Ovary (tissue), 7 donors: ENCODE measurements at regions not wholly inside any gene's neighbourhood (a gene's known extent, or its start where the extent isn't known, plus 50 kb on each side); places are given as distances from the start of the nearest gene placed in this dataset.

Experiments
- DNase-seq, 5 donors: peaks; one replicate each; pipeline ENCODE4 v3.0.0-alpha.2; 2019 to 2020
- H3K27ac ChIP-seq, 2 donors: fragments of 200-600 bp; one replicate each; pipeline versions ENCODE4 v1.5.1 to v1.8.0; 2019 to 2022
- H3K27me3 ChIP-seq: fragments of 200-600 bp; one replicate; pipeline ENCODE4 v1.8.0; 2022
- H3K36me3 ChIP-seq: fragments of 200-600 bp; sonication (generic); one replicate; pipeline ENCODE4 v1.5.1; 2019
- H3K4me1 ChIP-seq: one replicate; pipeline ENCODE4 v1.8.1; 2013; ENCODE audit warnings: mild to moderate bottlenecking, moderate library complexity; ENCODE audit not compliant: insufficient read depth
- H3K4me3 ChIP-seq: fragments of 200-600 bp; sonication (generic); one replicate; pipeline ENCODE4 v1.5.1; 2017
- H3K9me3 ChIP-seq, 2 donors: fragments of 200-600 bp in 1 of 2; sonication (generic) in 1 of 2; one replicate each; pipeline versions ENCODE4 v1.5.1 to v1.8.1; 2013 to 2019; ENCODE audit warnings: mild to moderate bottlenecking in 1 of 2, moderate library complexity in 1 of 2
- EP300 ChIP-seq: sonication (generic); formaldehyde crosslinking; IDR thresholded peaks from one replicate; pipeline ENCODE4 v1.6.1; 2017; ENCODE audit warnings: antibody characterized with exemption
- POLR2A ChIP-seq: fragments of 450-650 bp; IDR thresholded peaks from one replicate; pipeline ENCODE4 v1.6.1; 2017; ENCODE audit warnings: antibody characterized with exemption, mild to moderate bottlenecking, moderate library complexity
- whole genome bisulfite sequencing, 3 donors: extraction: QIAGEN DNeasy Blood & Tissue Kit in 1 of 3; methylation state at CpG; one replicate each; pipeline versions ENCODE4 v1.1.5 to v1.1.7; 2013 to 2017; 5-methylcytosine and 5-hydroxymethylcytosine counted together
- intact Hi-C, 4 donors: fragments of 100-400 bp; cut with DNase I; formaldehyde crosslinking; loops; one replicate each; pipeline versions ENCODE4 v1.11.0 to v1.15.1; 2022 to 2023
- TF ChIP-seq, protein P1 (sequence below), 3 donors: fragments of 450-650 bp in 2 of 3; fragments of 200-600 bp in 1 of 3; IDR thresholded peaks; one replicate each; pipeline versions ENCODE4 v1.5.1 to v1.8.0; 2016 to 2022; ENCODE audit warnings: antibody characterized with exemption in 3 of 3, mild to moderate bottlenecking in 1 of 3
- donor health status: DM: no; HTN: no; CAD: no; lungs with moderate emphysema.
- donor health status: DM: no; HTN: no; CAD: no.
- donor health status: Bipolar disorder and iron deficiency.
- donor health status: DM: no; HTN: no; CAD: no.
- donor health status: DM: yes; HTN: yes; CAD: no.

GRCh38 chr3:73719861-73720260, 95.1 kb upstream of the PDZRN3 start:
- H3K27ac ChIP-seq: peak overlapping the region; percentile 14 to 71
- no peaks in the 10 kb centered on the region for H3K27me3 ChIP-seq
- DNase-seq: peak; percentile 26 to 65 (median 46)
- no peaks in the 10 kb centered on the region for H3K36me3 ChIP-seq
- TF ChIP-seq EP300: no peak
- TF ChIP-seq, protein P1, sequence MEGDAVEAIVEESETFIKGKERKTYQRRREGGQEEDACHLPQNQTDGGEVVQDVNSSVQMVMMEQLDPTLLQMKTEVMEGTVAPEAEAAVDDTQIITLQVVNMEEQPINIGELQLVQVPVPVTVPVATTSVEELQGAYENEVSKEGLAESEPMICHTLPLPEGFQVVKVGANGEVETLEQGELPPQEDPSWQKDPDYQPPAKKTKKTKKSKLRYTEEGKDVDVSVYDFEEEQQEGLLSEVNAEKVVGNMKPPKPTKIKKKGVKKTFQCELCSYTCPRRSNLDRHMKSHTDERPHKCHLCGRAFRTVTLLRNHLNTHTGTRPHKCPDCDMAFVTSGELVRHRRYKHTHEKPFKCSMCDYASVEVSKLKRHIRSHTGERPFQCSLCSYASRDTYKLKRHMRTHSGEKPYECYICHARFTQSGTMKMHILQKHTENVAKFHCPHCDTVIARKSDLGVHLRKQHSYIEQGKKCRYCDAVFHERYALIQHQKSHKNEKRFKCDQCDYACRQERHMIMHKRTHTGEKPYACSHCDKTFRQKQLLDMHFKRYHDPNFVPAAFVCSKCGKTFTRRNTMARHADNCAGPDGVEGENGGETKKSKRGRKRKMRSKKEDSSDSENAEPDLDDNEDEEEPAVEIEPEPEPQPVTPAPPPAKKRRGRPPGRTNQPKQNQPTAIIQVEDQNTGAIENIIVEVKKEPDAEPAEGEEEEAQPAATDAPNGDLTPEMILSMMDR (IDR thresholded peaks at IDR 0.05): no peak
- no peak for TF ChIP-seq POLR2A
- no peaks in the 10 kb centered on the region for H3K9me3 ChIP-seq
- 4 to 9% (median 5%) methylated on average over 6 of the region's 6 CpGs for WGBS, 3 donors
- intact Hi-C loops: no loop called here
- peak overlapping the region; percentile 13 for H3K4me3 ChIP-seq
- H3K4me1 ChIP-seq: peaks cover 6% of the 10 kb centered on the region

GRCh38 chr3:73719413-73719851, 94.7 kb upstream of the PDZRN3 start:
- intact Hi-C loops: no loop called here
- H3K27me3 ChIP-seq: no peaks in the 10 kb centered on the region
- DNase-seq: peak in 2 of 5 donors; percentile 33 to 48
- peak overlapping the region; percentile 14 to 71 for H3K27ac ChIP-seq
- H3K4me1 ChIP-seq: peaks cover 6% of the 10 kb centered on the region
- no peaks in the 10 kb centered on the region for H3K9me3 ChIP-seq
- TF ChIP-seq, protein P1 (IDR thresholded peaks at IDR 0.05): no peak
- no peak for TF ChIP-seq POLR2A
- no peak for TF ChIP-seq EP300
- H3K4me3 ChIP-seq: peak overlapping the region; percentile 13
- H3K36me3 ChIP-seq: no peaks in the 10 kb centered on the region
- WGBS, 3 donors: 20 to 24% (median 23%) methylated on average over 5 of the region's 5 CpGs

GRCh38 chr3:73718326-73719110, 93.8 kb upstream of the PDZRN3 start:
- intact Hi-C loops: no loop called here
- Histone ChIP-seq H3K9me3 (no peaks in the 10 kb centered on the region), H3K36me3 (no peaks in the 10 kb centered on the region), H3K4me1 (peaks cover 6% of the 10 kb centered on the region), H3K27me3 (no peaks in the 10 kb centered on the region), H3K27ac (peak overlapping the region in 1 of 2 donors; percentile 71), H3K4me3 (no peak overlapping the region)
- no peak for TF ChIP-seq POLR2A
- TF ChIP-seq EP300: no peak
- no peak for DNase-seq
- WGBS, 3 donors: 77 to 91% (median 88%) methylated on average over 5 of the region's 5 CpGs

- H3K27me3 ChIP-seq: no peaks in the 10 kb centered on the region
- intact Hi-C loops: no loop called here
- H3K4me3 ChIP-seq: no peak overlapping the region
- DNase-seq: no peak
- H3K4me1 ChIP-seq: peaks cover 6% of the 10 kb centered on the region
- TF ChIP-seq EP300 (no peak), POLR2A (no peak)
- TF ChIP-seq, protein P1 (IDR thresholded peaks at IDR 0.05): no peak
- 95 to 96% (median 95%) methylated on average over 3 of the region's 3 CpGs for WGBS, 3 donors
- no peaks in the 10 kb centered on the region for H3K36me3 ChIP-seq
- no peaks in the 10 kb centered on the region for H3K9me3 ChIP-seq
- no peak overlapping the region for H3K27ac ChIP-seq
Observed at GRCh38 chr3:73716418-73716817, 91.7 kb upstream of the PDZRN3 start.

- no peak overlapping the region for H3K27ac ChIP-seq
Observed at GRCh38 chr3:73710340-73710739, 85.6 kb upstream of the PDZRN3 start.

More at GRCh38 chr3:73710340-73710739, 85.6 kb upstream of the PDZRN3 start:
- no peak overlapping the region for H3K4me3 ChIP-seq
- 93 to 100% (median 98%) methylated on average over 1 of the region's 1 CpG for WGBS, 3 donors
- no peaks in the 10 kb centered on the region for H3K36me3 ChIP-seq
- H3K27me3 ChIP-seq: no peaks in the 10 kb centered on the region
- H3K9me3 ChIP-seq: no peaks in the 10 kb centered on the region
- TF ChIP-seq, protein P1 (IDR thresholded peaks at IDR 0.05): no peak
- no peak for TF ChIP-seq POLR2A
- no peak for TF ChIP-seq EP300
- intact Hi-C loops: no loop called here
- H3K4me1 ChIP-seq: peaks cover 6% of the 10 kb centered on the region
- no peak for DNase-seq
